SH-SY5Y (cell line): ENCODE measurements at regions not wholly inside any gene's neighbourhood (a gene's known extent, or its start where the extent isn't known, plus 50 kb on each side); places are given as distances from the start of the nearest gene placed in this dataset.

ENCODE experiments used
- GATA2 ChIP-seq: IDR thresholded peaks from 2 replicates; pipeline ENCODE4 v1.6.1; 2011; ENCODE audit warnings: mild to moderate bottlenecking, low read depth, low read length
- GATA3 ChIP-seq: IDR thresholded peaks from 2 replicates; pipeline ENCODE4 v1.6.1; 2011; ENCODE audit warnings: low read depth, mild to moderate bottlenecking, low read length, moderate library complexity

DNA sequence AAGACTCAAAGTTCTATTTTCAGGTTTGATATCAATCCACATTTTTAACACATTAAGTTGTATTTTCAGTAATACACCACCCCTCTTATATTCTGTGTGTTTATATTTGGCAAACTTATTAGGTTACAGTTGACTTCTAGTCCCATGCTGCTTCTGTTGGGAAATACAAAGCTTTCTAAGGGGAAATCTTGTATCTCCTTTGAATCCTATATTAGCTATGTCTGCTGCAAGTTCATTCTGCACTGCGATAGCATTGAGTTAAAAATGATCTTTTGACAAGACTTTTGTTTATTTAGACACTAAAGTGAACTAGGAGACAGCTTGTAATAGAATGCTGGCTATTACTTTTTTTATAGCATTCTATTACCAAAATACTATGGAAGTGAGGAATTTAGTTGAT lies 625.1 kb upstream of the ANKRD30A start:
- TF ChIP-seq GATA2 (no peak), GATA3 (no peak)
